Smooth muscle cell (in vitro differentiated cells): ENCODE measurements at regions not wholly inside any gene's neighbourhood (a gene's known extent, or its start where the extent isn't known, plus 50 kb on each side); places are given as distances from the start of the nearest gene placed in this dataset.

Experiments used
- DNase-seq: peaks from one replicate; lab custom pipeline; 2025; ENCODE audit not compliant: unreplicated experiment; lab: John Stamatoyannopoulos, UW
- H2AFZ ChIP-seq: fragments of 200-600 bp; sonication (generic); 2 replicates; pipeline ENCODE4 v1.6.0; 2016; ENCODE audit warnings: antibody characterized with exemption, low read depth, mild to moderate bottlenecking
- H3F3A ChIP-seq: fragments of 200-600 bp; sonication (generic); 2 replicates; pipeline ENCODE4 v1.6.0; 2017; ENCODE audit warnings: antibody characterized with exemption, low read depth
- H3K27ac ChIP-seq: fragments of 200-600 bp; sonication (generic); 2 replicates; pipeline ENCODE4 v1.5.1; 2016; ENCODE audit warnings: low read depth, mild to moderate bottlenecking
- H3K27me3 ChIP-seq: fragments of 200-600 bp; sonication (generic); 2 replicates; pipeline ENCODE4 v1.6.1; 2016; ENCODE audit warnings: low read depth, mild to moderate bottlenecking
- H3K36me3 ChIP-seq: fragments of 200-600 bp; sonication (generic); 2 replicates; pipeline ENCODE4 v1.5.1; 2016; ENCODE audit warnings: low read depth
- H3K4me1 ChIP-seq: fragments of 200-600 bp; sonication (generic); 2 replicates; pipeline ENCODE4 v1.5.1; 2016; ENCODE audit warnings: low read depth
- H3K4me2 ChIP-seq: fragments of 200-600 bp; sonication (generic); 2 replicates; pipeline ENCODE4 v1.6.0; 2016; ENCODE audit warnings: mild to moderate bottlenecking
- H3K4me3 ChIP-seq: fragments of 200-600 bp; sonication (generic); 2 replicates; pipeline ENCODE4 v1.5.1; 2016; ENCODE audit warnings: mild to moderate bottlenecking
- H3K79me2 ChIP-seq: fragments of 200-600 bp; sonication (generic); 2 replicates; pipeline ENCODE4 v1.6.0; 2016; ENCODE audit warnings: low read depth, mild to moderate bottlenecking
- H3K9ac ChIP-seq: fragments of 200-600 bp; sonication (generic); 2 replicates; pipeline ENCODE4 v1.6.0; 2016; ENCODE audit warnings: low read depth
- H3K9me3 ChIP-seq: fragments of 200-600 bp; sonication (generic); replicated peaks from 2 replicates; pipeline ENCODE4 v1.5.1; 2016; ENCODE audit warnings: low read depth
- H4K20me1 ChIP-seq: fragments of 200-600 bp; sonication (generic); 2 replicates; pipeline ENCODE4 v1.6.0; 2016; ENCODE audit warnings: low read depth
- WGBS: methylation state at CpG from one replicate; pipeline ENCODE4 v1.1.7; 2016; ENCODE audit warnings: low lambda C conversion rate; 5-methylcytosine and 5-hydroxymethylcytosine counted together
- TF ChIP-seq, protein P1 (sequence below): fragments of 200-600 bp; sonication (generic); IDR thresholded peaks from 2 replicates; pipeline ENCODE4 v1.5.1; 2017; ENCODE audit warnings: borderline replicate concordance, mild to moderate bottlenecking, antibody characterized with exemption; ENCODE audit not compliant: insufficient read depth, poor library complexity, severe bottlenecking

DNA sequence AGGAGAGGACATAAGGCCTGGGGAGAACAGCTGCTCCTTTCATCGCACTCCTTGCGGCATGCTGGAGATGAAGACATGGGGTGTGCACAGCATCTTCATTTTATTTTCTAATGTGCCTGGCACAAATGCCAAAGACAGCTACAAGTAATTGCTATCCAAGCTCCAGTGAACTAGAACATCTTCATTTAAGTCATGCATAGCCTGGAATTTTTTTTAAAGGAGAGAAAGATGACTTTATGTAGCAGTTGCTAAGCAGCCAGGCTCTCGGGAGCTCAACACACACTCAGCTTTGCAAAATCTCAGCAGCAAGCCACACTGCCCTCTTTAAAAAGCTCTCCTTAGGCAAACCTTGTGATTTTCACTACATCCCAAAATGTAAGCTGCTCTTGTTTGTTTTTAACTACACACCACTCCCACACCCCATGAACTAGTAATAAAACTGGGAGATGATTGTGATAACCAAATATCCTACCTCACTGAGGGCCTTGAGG, 164.5 kb upstream of the POU2AF2 start:
- no peaks in the 10 kb centered on the region for H4K20me1 ChIP-seq
- H3K79me2 ChIP-seq: no peaks in the 10 kb centered on the region
- no peak overlapping the region for H3K4me3 ChIP-seq
- no peak overlapping the region for H3K4me2 ChIP-seq
- H3K9me3 ChIP-seq: no peaks in the 10 kb centered on the region
- no peak overlapping the region for H3K27ac ChIP-seq
- no peaks in the 10 kb centered on the region for H3F3A ChIP-seq
- 78% methylated on average over 3 of the region's 3 CpGs for WGBS
- no peaks in the 10 kb centered on the region for H3K4me1 ChIP-seq
- H3K36me3 ChIP-seq: no peaks in the 10 kb centered on the region
- H2AFZ ChIP-seq: no peak overlapping the region
- no peak overlapping the region for H3K9ac ChIP-seq
- DNase-seq: no peak
- no peaks in the 10 kb centered on the region for H3K27me3 ChIP-seq
- TF ChIP-seq, protein P1, sequence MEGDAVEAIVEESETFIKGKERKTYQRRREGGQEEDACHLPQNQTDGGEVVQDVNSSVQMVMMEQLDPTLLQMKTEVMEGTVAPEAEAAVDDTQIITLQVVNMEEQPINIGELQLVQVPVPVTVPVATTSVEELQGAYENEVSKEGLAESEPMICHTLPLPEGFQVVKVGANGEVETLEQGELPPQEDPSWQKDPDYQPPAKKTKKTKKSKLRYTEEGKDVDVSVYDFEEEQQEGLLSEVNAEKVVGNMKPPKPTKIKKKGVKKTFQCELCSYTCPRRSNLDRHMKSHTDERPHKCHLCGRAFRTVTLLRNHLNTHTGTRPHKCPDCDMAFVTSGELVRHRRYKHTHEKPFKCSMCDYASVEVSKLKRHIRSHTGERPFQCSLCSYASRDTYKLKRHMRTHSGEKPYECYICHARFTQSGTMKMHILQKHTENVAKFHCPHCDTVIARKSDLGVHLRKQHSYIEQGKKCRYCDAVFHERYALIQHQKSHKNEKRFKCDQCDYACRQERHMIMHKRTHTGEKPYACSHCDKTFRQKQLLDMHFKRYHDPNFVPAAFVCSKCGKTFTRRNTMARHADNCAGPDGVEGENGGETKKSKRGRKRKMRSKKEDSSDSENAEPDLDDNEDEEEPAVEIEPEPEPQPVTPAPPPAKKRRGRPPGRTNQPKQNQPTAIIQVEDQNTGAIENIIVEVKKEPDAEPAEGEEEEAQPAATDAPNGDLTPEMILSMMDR: no peak

DNA sequence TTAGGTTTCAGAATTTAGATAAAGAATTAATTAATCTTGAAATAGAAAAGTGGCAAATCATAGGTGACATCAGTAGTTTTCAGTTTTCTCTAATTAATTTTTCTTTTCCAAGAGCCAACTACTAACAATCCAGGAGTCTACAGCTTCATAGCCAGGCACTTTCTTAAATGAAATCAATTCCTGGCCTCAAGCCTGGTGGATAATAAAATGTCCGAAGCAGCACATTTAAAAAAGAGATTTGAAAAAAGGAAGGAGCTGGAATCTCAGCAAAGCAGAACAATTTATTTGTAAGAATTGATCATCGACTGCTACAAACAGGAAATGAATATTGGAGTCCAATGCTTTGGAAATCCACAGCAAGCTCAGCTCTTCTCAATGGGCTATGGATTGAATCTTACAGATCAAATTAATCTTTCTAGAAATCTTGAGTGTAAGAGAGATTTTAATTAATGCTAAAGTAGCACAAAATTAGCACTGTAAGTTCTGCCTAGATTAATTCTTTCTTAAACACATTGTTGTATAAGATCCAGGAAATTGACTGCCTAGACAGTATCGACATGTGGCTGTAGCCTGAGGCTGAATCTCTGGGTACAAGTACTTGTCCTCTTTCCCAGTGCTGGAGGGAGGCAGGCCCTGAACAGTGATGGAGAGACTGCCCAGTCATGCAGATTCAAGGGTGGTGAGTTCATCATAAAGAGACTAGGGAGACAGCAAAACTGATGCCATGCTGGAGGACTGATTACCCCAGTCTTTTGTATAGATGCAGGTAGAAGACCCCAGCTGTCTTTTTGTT, 167.8 kb upstream of the POU2AF2 start:
- Histone ChIP-seq H3K27ac (no peak overlapping the region), H3K9me3 (no peaks in the 10 kb centered on the region), H3K4me1 (no peaks in the 10 kb centered on the region), H3K36me3 (no peaks in the 10 kb centered on the region), H3K4me2 (no peak overlapping the region), H3K9ac (no peak overlapping the region), H4K20me1 (no peaks in the 10 kb centered on the region), H2AFZ (no peak overlapping the region), H3K4me3 (no peak overlapping the region), H3K79me2 (no peaks in the 10 kb centered on the region), H3F3A (no peaks in the 10 kb centered on the region), H3K27me3 (no peaks in the 10 kb centered on the region)
- TF ChIP-seq, protein P1: no peak
- no peak for DNase-seq
- WGBS: 84% methylated on average over 3 of the region's 3 CpGs

DNA sequence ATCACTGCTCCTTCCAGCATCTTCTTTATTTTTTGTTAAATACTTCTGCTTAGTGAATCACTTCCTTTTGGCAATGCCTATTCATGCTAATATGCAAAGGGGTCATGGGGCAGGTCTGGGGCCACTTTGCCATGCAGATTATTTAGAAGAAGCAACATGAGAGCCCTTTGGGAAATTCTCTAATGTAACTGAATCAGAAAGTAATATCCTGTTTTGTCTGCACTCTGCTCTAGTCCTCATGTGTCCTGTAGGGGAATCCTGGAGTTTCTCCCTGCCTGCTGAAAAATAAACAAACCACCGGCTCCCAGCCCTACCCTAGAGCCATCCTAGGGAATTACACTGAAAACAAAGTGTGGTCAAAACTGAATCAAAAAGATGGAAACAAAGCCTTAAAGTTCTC, 176.5 kb upstream of the POU2AF2 start:
- Histone ChIP-seq H3K4me1 (no peaks in the 10 kb centered on the region), H3K27ac (no peak overlapping the region), H3K36me3 (peaks cover 5% of the 10 kb centered on the region), H3K9ac (no peak overlapping the region), H2AFZ (no peak overlapping the region), H3K79me2 (no peaks in the 10 kb centered on the region), H4K20me1 (no peaks in the 10 kb centered on the region), H3K9me3 (no peaks in the 10 kb centered on the region), H3K4me2 (no peak overlapping the region), H3K27me3 (no peaks in the 10 kb centered on the region), H3F3A (no peaks in the 10 kb centered on the region), H3K4me3 (no peak overlapping the region)
- TF ChIP-seq, protein P1: no peak
- no peak for DNase-seq
- 29% methylated on average over 1 of the region's 1 CpG for WGBS

GRCh38 chr11:111067994-111068393, 177.5 kb upstream of the POU2AF2 start:
- Histone ChIP-seq H3K36me3 (peaks cover 5% of the 10 kb centered on the region), H3K9ac (no peak overlapping the region), H2AFZ (no peak overlapping the region), H3K27ac (no peak overlapping the region), H3K27me3 (no peaks in the 10 kb centered on the region), H3K4me1 (no peaks in the 10 kb centered on the region), H4K20me1 (no peaks in the 10 kb centered on the region), H3K4me3 (no peak overlapping the region), H3K4me2 (no peak overlapping the region), H3F3A (no peaks in the 10 kb centered on the region), H3K79me2 (no peaks in the 10 kb centered on the region), H3K9me3 (no peaks in the 10 kb centered on the region)
- TF ChIP-seq, protein P1: no peak
- no peak for DNase-seq
- WGBS: 86% methylated on average over 1 of the region's 1 CpG
